AG04450 (cell line): ENCODE measurements at regions not wholly inside any gene's neighbourhood (a gene's known extent, or its start where the extent isn't known, plus 50 kb on each side); places are given as distances from the start of the nearest gene placed in this dataset.

Experiments
- CTCF ChIA-PET: fragments of 300-600, 350-600 bp; formaldehyde crosslinking; extraction: SDS; loops from one replicate; lab custom pipeline; 2022; ENCODE audit warnings: antibody characterized with exemption, inconsistent platforms; lab: Charles Lee
- POLR2A ChIA-PET: fragments of 350-600 bp; formaldehyde crosslinking; extraction: SDS; loops from one replicate; lab custom pipeline; 2021; ENCODE audit warnings: antibody characterized with exemption, inconsistent platforms; lab: Yijun Ruan, JAX
- DNase-seq: peaks from one replicate; pipeline ENCODE4 v3.0.0-alpha.2; 2011; ENCODE audit warnings: low read depth, low spot score
- H3K27ac ChIP-seq: one replicate; pipeline ENCODE4 v1.5.1; 2012; ENCODE audit warnings: low read depth, low read length, control low read depth
- H3K27me3 ChIP-seq: one replicate; pipeline ENCODE4 v1.6.0; 2012; ENCODE audit warnings: low read length; ENCODE audit not compliant: control insufficient read depth, insufficient read depth
- H3K4me3 ChIP-seq: 2 replicates; pipeline ENCODE4 v1.5.1; 2011; ENCODE audit warnings: mild to moderate bottlenecking, low read depth, low read length, control low read depth
- H3K9me3 ChIP-seq: 2 replicates; pipeline ENCODE4 v1.5.1; 2012; ENCODE audit warnings: low read length; ENCODE audit not compliant: control insufficient read depth, insufficient read depth
- TF ChIP-seq, protein P1 (sequence below): IDR thresholded peaks from 2 replicates; pipeline ENCODE4 v1.5.1; 2011; ENCODE audit warnings: low read depth, low read length, control low read depth, inconsistent platforms

DNA sequence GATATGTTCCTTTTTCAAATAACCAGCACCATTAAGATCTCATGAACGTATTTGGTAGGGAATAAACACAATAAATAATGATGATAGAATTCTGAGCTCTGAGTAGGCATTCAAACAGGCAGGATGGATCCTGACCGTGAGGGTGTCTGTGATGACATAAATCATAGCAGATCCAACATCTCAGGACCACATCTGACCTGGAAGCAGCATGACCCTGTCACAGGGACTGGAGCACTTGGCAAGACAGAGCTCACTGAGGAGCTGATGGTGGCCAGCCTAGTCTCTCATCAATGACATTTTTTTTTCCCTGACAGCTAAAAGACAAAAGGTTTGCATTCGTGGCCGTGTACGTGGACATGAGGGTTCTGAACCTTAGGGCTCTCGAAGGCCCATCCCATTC, 337.5 kb downstream of the NPIPA8 start:
- TF ChIP-seq, protein P1, sequence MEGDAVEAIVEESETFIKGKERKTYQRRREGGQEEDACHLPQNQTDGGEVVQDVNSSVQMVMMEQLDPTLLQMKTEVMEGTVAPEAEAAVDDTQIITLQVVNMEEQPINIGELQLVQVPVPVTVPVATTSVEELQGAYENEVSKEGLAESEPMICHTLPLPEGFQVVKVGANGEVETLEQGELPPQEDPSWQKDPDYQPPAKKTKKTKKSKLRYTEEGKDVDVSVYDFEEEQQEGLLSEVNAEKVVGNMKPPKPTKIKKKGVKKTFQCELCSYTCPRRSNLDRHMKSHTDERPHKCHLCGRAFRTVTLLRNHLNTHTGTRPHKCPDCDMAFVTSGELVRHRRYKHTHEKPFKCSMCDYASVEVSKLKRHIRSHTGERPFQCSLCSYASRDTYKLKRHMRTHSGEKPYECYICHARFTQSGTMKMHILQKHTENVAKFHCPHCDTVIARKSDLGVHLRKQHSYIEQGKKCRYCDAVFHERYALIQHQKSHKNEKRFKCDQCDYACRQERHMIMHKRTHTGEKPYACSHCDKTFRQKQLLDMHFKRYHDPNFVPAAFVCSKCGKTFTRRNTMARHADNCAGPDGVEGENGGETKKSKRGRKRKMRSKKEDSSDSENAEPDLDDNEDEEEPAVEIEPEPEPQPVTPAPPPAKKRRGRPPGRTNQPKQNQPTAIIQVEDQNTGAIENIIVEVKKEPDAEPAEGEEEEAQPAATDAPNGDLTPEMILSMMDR: no peak
- Histone ChIP-seq H3K27ac (no peak overlapping the region), H3K9me3 (no peaks in the 10 kb centered on the region; the same call in 1 of the 2 replicates), H3K27me3 (no peaks in the 10 kb centered on the region), H3K4me3 (no peak overlapping the region)
- ChIA-PET POLR2A (no interaction called here), CTCF (no interaction called here)
- DNase-seq: no peak

DNA sequence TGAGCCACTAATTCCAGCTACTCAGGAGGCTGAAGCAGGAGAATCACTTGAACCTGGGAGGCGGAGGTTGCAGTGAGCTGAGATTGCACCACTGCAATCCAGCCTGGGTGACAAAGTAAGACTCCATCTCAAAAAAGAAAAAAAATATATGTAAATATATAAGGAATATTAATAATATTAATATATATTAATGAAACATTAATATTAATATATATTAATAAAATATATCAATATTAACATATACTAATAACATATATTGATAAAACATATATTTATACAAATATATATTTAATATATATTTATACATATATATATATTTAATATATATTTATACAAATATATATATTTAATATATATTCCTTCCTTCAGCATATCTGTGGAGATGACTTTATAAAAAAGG, 338.0 kb downstream of the NPIPA8 start:
- ChIA-PET POLR2A (no interaction called here), CTCF (no interaction called here)
- H3K27ac ChIP-seq: no peak overlapping the region
- H3K4me3 ChIP-seq: no peak overlapping the region
- TF ChIP-seq, protein P1: no peak
- DNase-seq: no peak
- no peaks in the 10 kb centered on the region for H3K27me3 ChIP-seq
- no peaks in the 10 kb centered on the region; the same call in 1 of the 2 replicates for H3K9me3 ChIP-seq

DNA sequence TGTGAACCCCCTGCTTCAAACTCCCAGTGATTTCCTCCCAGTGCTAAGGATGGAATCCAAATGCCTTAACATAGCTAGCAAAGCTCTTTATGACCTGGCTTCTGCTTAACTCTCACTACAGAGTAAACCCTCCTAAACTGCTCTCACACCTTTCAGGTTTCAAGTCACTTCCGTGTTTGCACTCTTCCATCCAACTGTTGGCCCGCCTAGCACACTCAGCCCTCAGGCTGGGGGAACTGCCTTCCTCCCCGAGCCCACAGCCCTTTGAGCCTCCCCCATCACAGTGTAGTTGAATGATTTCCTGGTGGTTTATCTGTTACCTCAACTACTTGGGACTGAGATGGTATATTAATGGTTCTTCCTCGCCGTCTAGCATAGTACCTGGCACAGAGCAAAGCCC, 342.5 kb downstream of the NPIPA8 start:
- Histone ChIP-seq H3K4me3 (no peak overlapping the region), H3K27me3 (no peaks in the 10 kb centered on the region), H3K9me3 (no peaks in the 10 kb centered on the region), H3K27ac (no peak overlapping the region)
- ChIA-PET CTCF (no interaction called here), POLR2A (no interaction called here)
- no peak for DNase-seq
- TF ChIP-seq, protein P1: no peak

DNA sequence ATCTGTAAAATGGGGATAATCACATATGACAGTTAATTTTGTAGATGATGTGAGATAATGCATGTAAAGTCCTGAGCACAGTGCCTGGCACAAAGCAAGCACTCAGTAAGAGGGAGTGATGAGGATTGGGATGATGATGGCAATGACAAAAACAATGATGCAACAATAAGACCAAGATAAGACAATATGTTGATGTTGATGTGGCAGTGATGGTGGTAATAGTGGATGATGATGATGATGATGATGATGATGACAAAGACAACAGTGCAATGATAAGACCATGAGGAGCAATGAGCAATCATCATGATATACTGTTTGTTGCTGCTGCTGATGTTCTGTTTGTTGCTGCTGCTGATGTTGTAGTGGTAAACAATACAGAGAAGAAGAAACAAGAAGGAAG, 344.1 kb downstream of the NPIPA8 start:
- CTCF ChIA-PET: no interaction called here
- H3K27me3 ChIP-seq: no peaks in the 10 kb centered on the region
- POLR2A ChIA-PET: no interaction called here
- DNase-seq: no peak
- no peak overlapping the region for H3K27ac ChIP-seq
- no peak overlapping the region for H3K4me3 ChIP-seq
- H3K9me3 ChIP-seq: peaks cover 3% of the 10 kb centered on the region; the same call in 1 of the 2 replicates
- TF ChIP-seq, protein P1: no peak

DNA sequence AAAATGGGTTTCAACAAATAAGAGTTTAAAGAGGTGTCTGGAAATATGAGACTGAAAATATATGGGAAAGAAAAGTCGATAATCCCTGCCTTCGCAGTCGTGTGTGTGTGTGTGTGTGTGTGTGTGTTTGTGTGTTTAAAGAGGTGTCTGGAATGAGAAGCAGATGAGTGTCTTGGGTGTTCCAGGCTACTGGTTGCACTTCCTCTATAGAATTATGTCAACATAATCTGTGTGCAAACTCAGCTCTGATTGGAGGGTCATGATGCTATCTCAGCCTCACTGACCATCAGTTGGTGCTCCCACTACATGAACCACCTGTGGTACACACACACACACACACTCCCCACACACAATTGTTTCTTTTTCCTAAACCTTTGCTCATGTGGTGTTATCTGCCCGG, 347.3 kb downstream of the NPIPA8 start:
- DNase-seq: no peak
- POLR2A ChIA-PET: no interaction called here
- CTCF ChIA-PET: no interaction called here
- H3K9me3 ChIP-seq: peaks cover 3% of the 10 kb centered on the region; the same call in 1 of the 2 replicates
- no peak overlapping the region for H3K27ac ChIP-seq
- no peaks in the 10 kb centered on the region for H3K27me3 ChIP-seq
- H3K4me3 ChIP-seq: no peak overlapping the region
- TF ChIP-seq, protein P1: no peak
